ES-I3 (cell line): ENCODE measurements at regions not wholly inside any gene's neighbourhood (a gene's known extent, or its start where the extent isn't known, plus 50 kb on each side); places are given as distances from the start of the nearest gene placed in this dataset.
"Not testable (repeated sequence)": the region's sequence is repeated elsewhere in the genome, so short reads cannot be mapped to it uniquely, and the experiment has no call there.

Experiments
- H3K36me3 ChIP-seq: 2 replicates; pipeline ENCODE4 v1.6.1; 2013; ENCODE audit warnings: mild to moderate bottlenecking, low read length, control low read depth, moderate library complexity; ENCODE audit not compliant: insufficient read depth
- H3K4me1 ChIP-seq: 2 replicates; pipeline ENCODE4 v1.6.1; 2013; ENCODE audit warnings: mild to moderate bottlenecking, control low read depth, low read length; ENCODE audit not compliant: insufficient read depth
- H3K9ac ChIP-seq: 2 replicates; pipeline ENCODE4 v1.6.1; 2013; ENCODE audit warnings: low read depth, mild to moderate bottlenecking, low read length, moderate library complexity
- H3K9me3 ChIP-seq: 2 replicates; pipeline ENCODE4 v1.6.1; 2013; ENCODE audit warnings: mild to moderate bottlenecking, low read length, moderate library complexity; ENCODE audit not compliant: control insufficient read depth, insufficient read depth

GRCh38 chr7:130789436-130789835 lies 55.4 kb upstream of the KLF14 start:
- Histone ChIP-seq H3K9ac (no peak overlapping the region), H3K36me3 (no peaks in the 10 kb centered on the region), H3K4me1 (no peaks in the 10 kb centered on the region)

DNA sequence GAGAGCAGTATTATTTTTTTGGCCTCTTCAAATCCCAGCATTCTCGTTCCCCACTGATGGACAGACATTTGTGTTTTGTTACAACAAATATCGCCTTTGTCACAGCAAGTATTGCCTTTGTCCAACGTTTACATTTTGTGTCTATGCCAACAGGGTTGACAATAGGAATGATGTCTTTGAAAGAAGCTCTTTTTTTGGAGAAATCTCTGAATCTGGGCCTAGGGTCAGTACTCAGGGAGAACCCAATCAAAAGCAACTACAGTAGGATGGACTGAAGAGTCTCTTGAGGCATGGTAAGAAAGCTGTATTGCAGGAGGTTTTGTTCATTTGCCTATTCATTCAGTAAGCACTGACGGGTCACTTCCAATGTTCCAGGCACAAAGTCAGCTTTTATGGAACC lies 57.7 kb upstream of the KLF14 start:
- H3K9me3 ChIP-seq, result no peaks in the 10 kb centered on the region
- no peak overlapping the region for H3K9ac ChIP-seq
- no peaks in the 10 kb centered on the region for H3K36me3 ChIP-seq
- no peaks in the 10 kb centered on the region for H3K4me1 ChIP-seq

More at GRCh38 chr7:130789436-130789835, 55.4 kb upstream of the KLF14 start:
- no peaks in the 10 kb centered on the region for H3K9me3 ChIP-seq

DNA sequence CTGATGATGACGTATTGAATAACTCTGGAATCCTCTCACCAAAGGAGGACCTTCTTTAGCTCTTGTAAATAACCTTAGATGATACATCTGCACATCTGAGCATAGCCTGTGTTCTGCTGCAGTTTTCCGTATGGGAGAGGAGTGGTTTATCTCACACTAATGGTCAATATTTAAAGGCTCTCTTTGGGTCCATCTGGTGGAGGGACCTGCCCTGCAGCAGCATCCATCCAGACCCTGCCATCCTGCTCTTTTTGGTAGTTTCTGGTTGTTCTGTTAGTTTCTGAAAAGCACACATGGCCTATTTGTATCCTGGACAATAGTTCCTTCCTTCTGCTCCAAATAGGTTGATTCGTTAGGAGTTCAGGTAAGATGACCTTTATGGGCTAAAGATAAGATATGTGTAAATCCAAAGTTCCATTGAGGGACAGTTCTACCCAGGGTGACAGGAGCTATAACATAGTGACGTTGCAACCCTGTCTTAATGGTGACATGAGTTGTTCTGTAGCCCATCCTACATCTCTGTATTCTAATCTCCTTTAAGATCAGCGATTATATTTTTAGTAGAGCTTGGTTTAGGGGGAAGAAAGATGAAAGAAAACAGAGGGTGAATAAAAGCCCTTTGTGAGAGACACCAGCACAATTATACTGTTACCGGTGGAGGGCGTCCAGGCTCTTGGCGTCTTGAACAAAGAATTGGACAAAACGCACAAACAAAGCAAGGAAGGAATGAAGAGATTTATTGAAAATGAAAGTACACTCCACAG lies 60.0 kb upstream of the KLF14 start:
- H3K4me1 ChIP-seq, result no peaks in the 10 kb centered on the region
- H3K9ac ChIP-seq, result no peak overlapping the region
- no peaks in the 10 kb centered on the region for H3K9me3 ChIP-seq
- no peaks in the 10 kb centered on the region for H3K36me3 ChIP-seq

- Histone ChIP-seq H3K4me1 (no peaks in the 10 kb centered on the region), H3K9ac (no peak overlapping the region), H3K36me3 (no peaks in the 10 kb centered on the region), H3K9me3 (no peaks in the 10 kb centered on the region)
Measured at GRCh38 chr7:130794619-130794922, 60.6 kb upstream of the KLF14 start.

- H3K36me3 ChIP-seq, H3K9me3 ChIP-seq, H3K4me1 ChIP-seq, H3K9ac ChIP-seq: not testable (repeated sequence)
Measured at GRCh38 chr7:130796425-130796824, 62.4 kb upstream of the KLF14 start.

DNA sequence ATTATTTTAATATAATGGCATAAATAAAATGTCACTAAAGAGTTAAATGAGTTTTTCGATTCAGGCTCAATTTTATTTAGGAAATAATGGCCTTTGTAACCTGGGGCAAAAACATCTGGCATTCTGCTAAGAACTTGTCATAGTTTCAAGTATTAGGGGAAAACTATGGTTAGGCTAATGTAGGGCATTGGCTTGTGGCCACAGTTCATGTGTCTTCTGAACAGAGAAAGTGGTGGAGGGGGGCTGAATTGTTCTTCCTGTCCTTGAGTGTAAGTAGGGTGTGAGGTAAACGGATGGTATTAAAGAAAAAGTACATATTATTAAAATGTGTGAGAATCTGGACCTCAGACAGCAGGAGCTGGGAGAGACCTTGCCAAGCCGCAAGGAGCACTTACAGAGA lies 69.1 kb upstream of the KLF14 start:
- Histone ChIP-seq H3K36me3 (no peaks in the 10 kb centered on the region), H3K9me3 (no peaks in the 10 kb centered on the region), H3K4me1 (no peaks in the 10 kb centered on the region), H3K9ac (no peak overlapping the region)

DNA sequence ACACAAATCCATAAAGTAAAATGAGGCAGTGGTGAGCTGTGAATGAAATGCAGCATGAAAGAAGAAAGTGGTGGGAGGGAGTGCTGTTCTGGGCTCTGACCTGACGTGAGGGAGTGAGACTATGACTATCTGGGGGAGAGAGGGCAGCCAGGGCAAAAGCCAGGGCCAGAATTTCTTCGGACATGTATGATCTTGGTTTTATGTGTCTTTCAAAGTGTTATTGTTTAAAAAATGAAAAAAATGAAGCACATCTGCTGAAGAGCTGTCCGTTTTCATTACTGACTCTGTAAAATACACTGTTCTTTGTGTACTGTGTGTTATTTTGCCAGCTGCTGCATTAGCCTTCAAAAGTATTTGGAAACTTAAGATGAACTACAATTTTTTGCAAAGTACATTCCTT lies 70.2 kb upstream of the KLF14 start:
- Histone ChIP-seq H3K36me3 (no peaks in the 10 kb centered on the region), H3K4me1 (no peaks in the 10 kb centered on the region), H3K9ac (no peak overlapping the region), H3K9me3 (no peaks in the 10 kb centered on the region)

DNA sequence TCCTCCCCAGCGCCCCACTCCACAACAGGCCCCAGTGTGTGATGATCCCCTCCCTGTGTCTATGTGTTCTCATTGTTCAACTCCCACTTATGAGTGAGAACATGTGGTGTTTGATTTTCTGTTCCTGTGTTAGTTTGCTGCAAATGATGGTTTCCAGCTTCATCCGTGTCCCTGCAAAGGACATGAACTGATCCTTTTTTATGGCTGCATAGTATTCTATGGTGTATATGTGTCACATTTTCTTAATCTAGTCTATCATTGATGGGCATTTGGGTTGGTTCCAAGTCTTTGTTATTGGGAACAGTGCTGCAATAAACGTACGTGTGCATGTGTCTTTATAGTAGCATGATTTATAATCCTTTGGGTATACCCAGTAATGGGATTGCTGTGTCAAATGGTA lies 78.8 kb upstream of the KLF14 start:
- H3K9me3 ChIP-seq, H3K36me3 ChIP-seq, H3K4me1 ChIP-seq, H3K9ac ChIP-seq: not testable (repeated sequence)

- Histone ChIP-seq H3K36me3 (no peaks in the 10 kb centered on the region), H3K9ac (no peak overlapping the region), H3K4me1 (no peaks in the 10 kb centered on the region), H3K9me3 (0 out of 2 replicates have a peak, but pooled peaks cover 2% of the 10 kb centered on the region)
Measured at GRCh38 chr7:130814778-130815335, 80.8 kb upstream of the KLF14 start.

DNA sequence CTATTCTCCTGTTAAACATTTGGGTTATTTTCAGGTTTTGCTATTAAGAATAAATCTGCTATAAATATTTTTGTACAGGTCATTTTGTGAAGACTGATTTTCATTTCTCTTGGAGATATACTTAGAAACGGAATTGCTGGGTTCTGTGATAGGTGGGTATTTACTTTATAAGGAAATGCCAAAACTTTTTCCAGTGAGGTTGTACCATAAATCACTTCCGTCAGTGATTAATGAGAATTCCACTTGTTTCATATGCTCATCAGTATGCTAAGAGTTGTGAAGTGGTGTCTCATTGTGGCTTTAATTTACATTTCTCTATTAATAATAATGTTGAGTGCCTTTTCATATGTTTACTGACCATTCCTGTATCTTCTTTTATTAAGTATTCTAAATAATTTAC lies 84.0 kb upstream of the KLF14 start:
- Histone ChIP-seq H3K4me1 (no peaks in the 10 kb centered on the region), H3K9ac (no peak overlapping the region)

GRCh38 chr7:130821864-130822263 lies 87.9 kb upstream of the KLF14 start:
- H3K36me3 ChIP-seq, result no peaks in the 10 kb centered on the region
- H3K9ac ChIP-seq, result no peak overlapping the region
- H3K9me3 ChIP-seq, result 0 out of 2 replicates have a peak, but pooled peaks cover 3% of the 10 kb centered on the region
- no peaks in the 10 kb centered on the region for H3K4me1 ChIP-seq

More for the DNA sequence above, 84.0 kb upstream of the KLF14 start:
- 0 out of 2 replicates have a peak, but pooled peaks cover 2% of the 10 kb centered on the region for H3K9me3 ChIP-seq
- no peaks in the 10 kb centered on the region for H3K36me3 ChIP-seq

GRCh38 chr7:130822642-130823041 lies 88.6 kb upstream of the KLF14 start:
- H3K9me3 ChIP-seq, result 0 out of 2 replicates have a peak, but pooled peaks cover 3% of the 10 kb centered on the region
- H3K36me3 ChIP-seq, result no peaks in the 10 kb centered on the region
- H3K4me1 ChIP-seq, result no peaks in the 10 kb centered on the region
- no peak overlapping the region for H3K9ac ChIP-seq

GRCh38 chr7:130823060-130823459 lies 89.1 kb upstream of the KLF14 start:
- H3K36me3 ChIP-seq, result no peaks in the 10 kb centered on the region
- no peak overlapping the region for H3K9ac ChIP-seq
- 0 out of 2 replicates have a peak, but pooled peaks cover 3% of the 10 kb centered on the region for H3K9me3 ChIP-seq
- H3K4me1 ChIP-seq, result no peaks in the 10 kb centered on the region

DNA sequence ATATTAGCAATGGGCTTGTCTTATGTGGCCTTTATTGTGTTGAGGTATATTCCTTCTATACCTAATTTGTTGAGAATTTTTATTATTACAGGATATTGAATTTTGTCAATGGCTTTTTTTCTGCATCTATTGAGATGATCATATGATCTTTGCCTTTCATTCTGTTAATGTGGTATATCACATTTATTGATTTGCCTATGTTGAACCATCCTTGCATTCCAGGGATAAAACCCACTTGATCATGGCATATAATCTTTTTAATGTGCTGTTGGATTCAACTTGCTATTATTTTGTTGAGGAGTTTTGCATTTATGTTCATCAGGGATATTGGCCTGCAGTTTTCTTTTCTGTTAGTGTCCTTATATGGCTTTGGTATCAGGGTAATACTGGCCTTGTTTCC lies 91.8 kb upstream of the KLF14 start:
- Histone ChIP-seq H3K9me3 (0 out of 2 replicates have a peak, but pooled peaks cover 3% of the 10 kb centered on the region), H3K4me1 (no peaks in the 10 kb centered on the region), H3K36me3 (no peaks in the 10 kb centered on the region), H3K9ac (no peak overlapping the region)

DNA sequence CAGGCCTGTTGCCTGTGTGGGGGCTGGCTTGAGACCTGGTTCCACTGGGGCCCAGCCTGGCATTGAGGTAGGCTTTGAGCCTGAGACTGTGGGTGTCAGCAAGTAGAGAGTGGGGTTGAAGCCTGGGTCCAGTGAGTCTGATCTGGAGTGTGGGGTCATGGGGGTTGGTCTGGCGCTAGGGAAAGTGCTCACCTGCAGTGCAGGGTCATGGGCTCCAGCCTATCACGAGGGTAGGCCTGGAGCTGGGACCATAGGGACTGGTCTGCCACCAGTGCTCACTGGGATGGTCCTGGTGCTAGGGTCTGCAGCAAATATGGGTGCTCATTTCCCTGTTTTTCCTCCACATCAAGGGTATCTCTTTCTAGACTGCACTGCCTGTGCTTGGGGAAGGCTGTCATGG lies 95.4 kb upstream of the KLF14 start:
- Histone ChIP-seq H3K36me3 (no peaks in the 10 kb centered on the region), H3K9me3 (0 out of 2 replicates have a peak, but pooled peaks cover 3% of the 10 kb centered on the region), H3K9ac (no peak overlapping the region), H3K4me1 (no peaks in the 10 kb centered on the region)
